ENCODE measurements at regions not wholly inside any gene's neighbourhood (a gene's known extent, or its start where the extent isn't known, plus 50 kb on each side); places are given as distances from the start of the nearest gene placed in this dataset.

- Histone ChIP-seq H3K27ac (ENCODE audit: low read length) (no peak overlapping the region), H3K27me3 (ENCODE audit: control insufficient read depth, insufficient read depth, low read length) (no peaks in the 10 kb centered on the region), H3K4me1 (ENCODE audit: control insufficient read depth, insufficient read depth, low read length) (no peaks in the 10 kb centered on the region), H3K4me3 (ENCODE audit: low read length) (no peak overlapping the region), H3K9me3 (ENCODE audit: control insufficient read depth, insufficient read depth, low read length) (no peaks in the 10 kb centered on the region), H3K36me3 (ENCODE audit: control insufficient read depth, insufficient read depth, low read length) (no peaks in the 10 kb centered on the region)
- H3K27me3 Mint-ChIP-seq (ENCODE audit: low read depth in 2 of 2): no peaks in the 10 kb centered on the region
- no peak overlapping the region for H3K27ac Mint-ChIP-seq
- ATAC-seq: no peak
- TF ChIP-seq CTCF (IDR thresholded peaks at IDR 0.05): no peak
- intact Hi-C loops (cut with micrococcal nuclease): no loop called here
- no peaks in the 10 kb centered on the region for H3K9me3 Mint-ChIP-seq
- H3K4me1 Mint-ChIP-seq: peaks cover 0 to 7% of the 10 kb centered on the region in 2 donors
- 86% methylated on average over 31 of the region's 31 CpGs for WGBS (ENCODE audit: insufficient coverage)
- no peak for DNase-seq
- H3K4me3 Mint-ChIP-seq: no peak overlapping the region
- no peaks in the 10 kb centered on the region for H3K36me3 Mint-ChIP-seq
These were observed 390.7 kb downstream of the PLK2 start for GRCh38 chr5:58069016-58069705.

- 85% methylated on average over 1 of the region's 1 CpG for WGBS (ENCODE audit: insufficient coverage)
- Mint-ChIP-seq H3K9me3 (no peaks in the 10 kb centered on the region), H3K4me1 (peaks cover 0 to 12% of the 10 kb centered on the region in 2 donors), H3K36me3 (no peaks in the 10 kb centered on the region), H3K27ac (no peak overlapping the region), H3K27me3 (ENCODE audit: low read depth in 2 of 2) (no peaks in the 10 kb centered on the region), H3K4me3 (no peak overlapping the region)
- intact Hi-C loops (cut with micrococcal nuclease): no loop called here
- Histone ChIP-seq H3K27ac (ENCODE audit: low read length) (no peak overlapping the region), H3K4me1 (ENCODE audit: control insufficient read depth, insufficient read depth, low read length) (no peaks in the 10 kb centered on the region), H3K27me3 (ENCODE audit: control insufficient read depth, insufficient read depth, low read length) (no peaks in the 10 kb centered on the region), H3K36me3 (ENCODE audit: control insufficient read depth, insufficient read depth, low read length) (no peaks in the 10 kb centered on the region), H3K4me3 (ENCODE audit: low read length) (no peak overlapping the region), H3K9me3 (ENCODE audit: control insufficient read depth, insufficient read depth, low read length) (no peaks in the 10 kb centered on the region)
- ATAC-seq: no peak
- no peak for DNase-seq
- TF ChIP-seq CTCF (IDR thresholded peaks at IDR 0.05): no peak
These were observed 393.3 kb downstream of the PLK2 start for GRCh38 chr5:58066557-58066956.

GRCh38 chr5:58066076-58066475, 393.8 kb downstream of the PLK2 start:
- intact Hi-C loops (cut with micrococcal nuclease): no loop called here
- Histone ChIP-seq H3K9me3 (ENCODE audit: control insufficient read depth, insufficient read depth, low read length) (no peaks in the 10 kb centered on the region), H3K4me3 (ENCODE audit: low read length) (no peak overlapping the region), H3K4me1 (ENCODE audit: control insufficient read depth, insufficient read depth, low read length) (no peaks in the 10 kb centered on the region), H3K27me3 (ENCODE audit: control insufficient read depth, insufficient read depth, low read length) (no peaks in the 10 kb centered on the region), H3K36me3 (ENCODE audit: control insufficient read depth, insufficient read depth, low read length) (no peaks in the 10 kb centered on the region), H3K27ac (ENCODE audit: low read length) (no peak overlapping the region)
- no peaks in the 10 kb centered on the region for H3K36me3 Mint-ChIP-seq
- no peaks in the 10 kb centered on the region for H3K9me3 Mint-ChIP-seq
- no peak for ATAC-seq
- WGBS (ENCODE audit: insufficient coverage): 76% methylated on average over 2 of the region's 2 CpGs
- H3K4me3 Mint-ChIP-seq: no peak overlapping the region
- no peak for DNase-seq
- peaks cover 0 to 12% of the 10 kb centered on the region in 2 donors for H3K4me1 Mint-ChIP-seq
- TF ChIP-seq CTCF (IDR thresholded peaks at IDR 0.05): no peak
- no peak overlapping the region for H3K27ac Mint-ChIP-seq
- H3K27me3 Mint-ChIP-seq (ENCODE audit: low read depth in 2 of 2): no peaks in the 10 kb centered on the region

- H3K4me1 ChIP-seq (ENCODE audit: control insufficient read depth, insufficient read depth, low read length): no peaks in the 10 kb centered on the region
- Mint-ChIP-seq H3K4me3 (no peak overlapping the region), H3K9me3 (no peaks in the 10 kb centered on the region), H3K27ac (no peak overlapping the region), H3K27me3 (ENCODE audit: low read depth in 2 of 2) (no peaks in the 10 kb centered on the region), H3K4me1 (peaks cover 0 to 12% of the 10 kb centered on the region in 2 donors), H3K36me3 (no peaks in the 10 kb centered on the region)
- no peaks in the 10 kb centered on the region for H3K9me3 ChIP-seq (ENCODE audit: control insufficient read depth, insufficient read depth, low read length)
- H3K27ac ChIP-seq (ENCODE audit: low read length): no peak overlapping the region
- DNase-seq (no peak), ATAC-seq (no peak)
- H3K4me3 ChIP-seq (ENCODE audit: low read length): no peak overlapping the region
- H3K36me3 ChIP-seq (ENCODE audit: control insufficient read depth, insufficient read depth, low read length): no peaks in the 10 kb centered on the region
- TF ChIP-seq CTCF (IDR thresholded peaks at IDR 0.05): no peak
- no peaks in the 10 kb centered on the region for H3K27me3 ChIP-seq (ENCODE audit: control insufficient read depth, insufficient read depth, low read length)
- intact Hi-C loops (cut with micrococcal nuclease): no loop called here
- WGBS (ENCODE audit: insufficient coverage): no CpG with 5 or more reads among the region's 2 CpGs
These were observed 395.1 kb downstream of the PLK2 start for GRCh38 chr5:58064801-58065200.
